Esophagus squamous epithelium (tissue), 4 donors: ENCODE measurements at regions not wholly inside any gene's neighbourhood (a gene's known extent, or its start where the extent isn't known, plus 50 kb on each side); places are given as distances from the start of the nearest gene placed in this dataset.

Source experiments
- POLR2A ChIP-seq, 4 donors: fragments of 450-650 bp; IDR thresholded peaks; one replicate each; pipeline ENCODE4 v1.6.1; 2017; ENCODE audit warnings: antibody characterized with exemption in 4 of 4, mild to moderate bottlenecking in 4 of 4, moderate library complexity in 3 of 4
- TF ChIP-seq, protein P1 (sequence below), 6 experiments: fragments of 450-650 bp in 4 of 6; fragments of 200-600 bp in 2 of 6; sonication (generic) in 2 of 6; IDR thresholded peaks; one replicate each; pipeline ENCODE4 v1.5.1; 2016 to 2019; ENCODE audit warnings: antibody characterized with exemption in 6 of 6, mild to moderate bottlenecking in 4 of 6, moderate library complexity in 4 of 6

DNA sequence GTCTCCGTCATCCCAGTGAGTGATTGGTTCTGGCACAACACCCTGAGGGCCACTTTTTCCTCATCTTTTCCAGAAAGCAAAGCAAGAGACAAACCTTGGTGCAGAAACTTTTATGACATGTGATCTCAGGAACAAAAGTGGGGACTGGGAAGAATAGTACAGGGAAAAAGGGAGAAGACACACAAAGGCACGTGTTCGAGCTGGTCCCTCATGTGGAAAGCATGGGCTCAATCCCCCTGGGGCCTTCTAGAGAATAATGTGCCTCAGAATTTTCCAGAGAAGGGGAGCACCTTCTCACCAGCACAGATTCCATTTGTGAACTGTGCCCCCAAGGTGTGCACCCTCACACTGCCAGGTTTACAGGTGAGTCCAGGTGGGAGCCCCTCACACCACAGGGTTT is 312.6 kb downstream of the FBXO15 start:
- TF ChIP-seq, protein P1, sequence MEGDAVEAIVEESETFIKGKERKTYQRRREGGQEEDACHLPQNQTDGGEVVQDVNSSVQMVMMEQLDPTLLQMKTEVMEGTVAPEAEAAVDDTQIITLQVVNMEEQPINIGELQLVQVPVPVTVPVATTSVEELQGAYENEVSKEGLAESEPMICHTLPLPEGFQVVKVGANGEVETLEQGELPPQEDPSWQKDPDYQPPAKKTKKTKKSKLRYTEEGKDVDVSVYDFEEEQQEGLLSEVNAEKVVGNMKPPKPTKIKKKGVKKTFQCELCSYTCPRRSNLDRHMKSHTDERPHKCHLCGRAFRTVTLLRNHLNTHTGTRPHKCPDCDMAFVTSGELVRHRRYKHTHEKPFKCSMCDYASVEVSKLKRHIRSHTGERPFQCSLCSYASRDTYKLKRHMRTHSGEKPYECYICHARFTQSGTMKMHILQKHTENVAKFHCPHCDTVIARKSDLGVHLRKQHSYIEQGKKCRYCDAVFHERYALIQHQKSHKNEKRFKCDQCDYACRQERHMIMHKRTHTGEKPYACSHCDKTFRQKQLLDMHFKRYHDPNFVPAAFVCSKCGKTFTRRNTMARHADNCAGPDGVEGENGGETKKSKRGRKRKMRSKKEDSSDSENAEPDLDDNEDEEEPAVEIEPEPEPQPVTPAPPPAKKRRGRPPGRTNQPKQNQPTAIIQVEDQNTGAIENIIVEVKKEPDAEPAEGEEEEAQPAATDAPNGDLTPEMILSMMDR (IDR thresholded peaks at IDR 0.05): no peak
- no peak for TF ChIP-seq POLR2A (IDR thresholded peaks at IDR 0.05)
